HG03469 (cell line): ENCODE measurements at regions not wholly inside any gene's neighbourhood (a gene's known extent, or its start where the extent isn't known, plus 50 kb on each side); places are given as distances from the start of the nearest gene placed in this dataset.

Experiments used
- ATAC-seq: cut with Tn5 transposase; IDR thresholded peaks from one replicate; pipeline ENCODE4 v1.9.1; 2021; ENCODE audit warnings: mild to moderate bottlenecking, moderate library complexity, moderate number of reproducible peaks; ENCODE audit not compliant: unreplicated experiment

GRCh38 chr3:83092521-83093221 lies 1331.2 kb upstream of the GBE1 start:
- no peak for ATAC-seq

- ATAC-seq: no peak
Observed at GRCh38 chr3:83076041-83076440, 1314.6 kb upstream of the GBE1 start.

GRCh38 chr3:83074485-83074884 lies 1313.0 kb upstream of the GBE1 start:
- no peak for ATAC-seq

GRCh38 chr3:83065851-83066460 lies 1304.5 kb upstream of the GBE1 start:
- ATAC-seq: no peak

GRCh38 chr3:83063446-83063845 lies 1302.0 kb upstream of the GBE1 start:
- no peak for ATAC-seq

- ATAC-seq: no peak
Observed at GRCh38 chr3:83048556-83048955, 1287.1 kb upstream of the GBE1 start.

GRCh38 chr3:83039422-83039821 lies 1278.0 kb upstream of the GBE1 start:
- ATAC-seq: no peak

- ATAC-seq: no peak
Observed at GRCh38 chr3:83035704-83036010, 1274.2 kb upstream of the GBE1 start.

- no peak for ATAC-seq
Observed at GRCh38 chr3:83034806-83035703, 1273.6 kb upstream of the GBE1 start.

GRCh38 chr3:83033133-83033532 lies 1271.7 kb upstream of the GBE1 start:
- no peak for ATAC-seq

GRCh38 chr3:83023086-83023485 lies 1261.6 kb upstream of the GBE1 start:
- no peak for ATAC-seq

GRCh38 chr3:83011481-83011880 lies 1250.0 kb upstream of the GBE1 start:
- no peak for ATAC-seq

- no peak for ATAC-seq
Observed at GRCh38 chr3:83003917-83004316, 1242.5 kb upstream of the GBE1 start.

GRCh38 chr3:83002869-83003445 lies 1241.5 kb upstream of the GBE1 start:
- no peak for ATAC-seq

GRCh38 chr3:82999777-83000176 lies 1238.3 kb upstream of the GBE1 start:
- no peak for ATAC-seq

GRCh38 chr3:82978368-82978767 lies 1216.9 kb upstream of the GBE1 start:
- no peak for ATAC-seq

GRCh38 chr3:82977871-82978270 lies 1216.4 kb upstream of the GBE1 start:
- no peak for ATAC-seq

- ATAC-seq: no peak
Observed at GRCh38 chr3:82973791-82974190, 1212.3 kb upstream of the GBE1 start.

- no peak for ATAC-seq
Observed at GRCh38 chr3:82960379-82960778, 1198.9 kb upstream of the GBE1 start.

- no peak for ATAC-seq
Observed at GRCh38 chr3:82957696-82958095, 1196.3 kb upstream of the GBE1 start.

- ATAC-seq: no peak
Observed at GRCh38 chr3:82957079-82957478, 1195.6 kb upstream of the GBE1 start.

GRCh38 chr3:82954486-82954885 lies 1193.0 kb upstream of the GBE1 start:
- ATAC-seq: no peak
